ENCODE measurements at regions not wholly inside any gene's neighbourhood (a gene's known extent, or its start where the extent isn't known, plus 50 kb on each side); places are given as distances from the start of the nearest gene placed in this dataset.

GRCh38 chr2:12809526-12809925, 92.8 kb downstream of the TRIB2 start:
- 54% methylated on average over 4 of the region's 4 CpGs for WGBS (ENCODE audit: insufficient coverage, low coverage, low lambda C conversion rate, missing lambda C conversion rate)
- ATAC-seq = peak; percentile 50 to 78 (median 74)

DNA sequence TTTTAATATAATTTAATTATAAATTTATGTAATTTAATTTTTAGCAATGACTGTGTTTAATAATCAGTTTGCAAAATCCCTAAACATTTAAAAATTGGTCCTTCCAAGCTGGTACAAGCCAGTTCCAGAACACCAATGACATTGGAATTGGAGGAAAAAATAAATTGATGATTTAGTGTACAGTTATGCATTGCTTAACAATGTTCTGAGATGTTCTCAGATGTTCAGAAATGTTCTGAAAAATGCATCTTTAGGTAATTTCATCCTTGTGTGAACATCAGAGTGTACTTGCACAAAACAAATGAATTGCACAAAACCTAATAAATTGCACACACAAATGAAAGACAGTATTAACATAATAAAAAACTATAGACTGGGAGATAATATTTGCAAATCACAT, 95.2 kb downstream of the TRIB2 start:
- Histone ChIP-seq H3K4me1 (no peaks in the 10 kb centered on the region), H3K9me3 (no peaks in the 10 kb centered on the region), H3K4me3 (no peak overlapping the region), H3K36me3 (no peaks in the 10 kb centered on the region), H3K27me3 (no peaks in the 10 kb centered on the region), H3K27ac (no peak overlapping the region)
- TF ChIP-seq POLR2A (IDR thresholded peaks at IDR 0.05) = no peak
- TF ChIP-seq, protein P1, sequence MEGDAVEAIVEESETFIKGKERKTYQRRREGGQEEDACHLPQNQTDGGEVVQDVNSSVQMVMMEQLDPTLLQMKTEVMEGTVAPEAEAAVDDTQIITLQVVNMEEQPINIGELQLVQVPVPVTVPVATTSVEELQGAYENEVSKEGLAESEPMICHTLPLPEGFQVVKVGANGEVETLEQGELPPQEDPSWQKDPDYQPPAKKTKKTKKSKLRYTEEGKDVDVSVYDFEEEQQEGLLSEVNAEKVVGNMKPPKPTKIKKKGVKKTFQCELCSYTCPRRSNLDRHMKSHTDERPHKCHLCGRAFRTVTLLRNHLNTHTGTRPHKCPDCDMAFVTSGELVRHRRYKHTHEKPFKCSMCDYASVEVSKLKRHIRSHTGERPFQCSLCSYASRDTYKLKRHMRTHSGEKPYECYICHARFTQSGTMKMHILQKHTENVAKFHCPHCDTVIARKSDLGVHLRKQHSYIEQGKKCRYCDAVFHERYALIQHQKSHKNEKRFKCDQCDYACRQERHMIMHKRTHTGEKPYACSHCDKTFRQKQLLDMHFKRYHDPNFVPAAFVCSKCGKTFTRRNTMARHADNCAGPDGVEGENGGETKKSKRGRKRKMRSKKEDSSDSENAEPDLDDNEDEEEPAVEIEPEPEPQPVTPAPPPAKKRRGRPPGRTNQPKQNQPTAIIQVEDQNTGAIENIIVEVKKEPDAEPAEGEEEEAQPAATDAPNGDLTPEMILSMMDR (IDR thresholded peaks at IDR 0.05) = no peak
- DNase-seq = no peak
- no peak for ATAC-seq
- intact Hi-C loops (cut with DNase I) = no loop called here

More at GRCh38 chr2:12809526-12809925, 92.8 kb downstream of the TRIB2 start:
- intact Hi-C loops (cut with DNase I) = no loop called here
- Histone ChIP-seq H3K27me3 (no peaks in the 10 kb centered on the region), H3K4me1 (no peaks in the 10 kb centered on the region), H3K36me3 (no peaks in the 10 kb centered on the region), H3K27ac (peak overlapping the region in 2 of 3 donors; percentile 1 to 29), H3K9me3 (no peaks in the 10 kb centered on the region), H3K4me3 (no peak overlapping the region)
- DNase-seq = peak in 2 of 3 donors; percentile 56 to 58
- no peak for TF ChIP-seq POLR2A (IDR thresholded peaks at IDR 0.05)

DNA sequence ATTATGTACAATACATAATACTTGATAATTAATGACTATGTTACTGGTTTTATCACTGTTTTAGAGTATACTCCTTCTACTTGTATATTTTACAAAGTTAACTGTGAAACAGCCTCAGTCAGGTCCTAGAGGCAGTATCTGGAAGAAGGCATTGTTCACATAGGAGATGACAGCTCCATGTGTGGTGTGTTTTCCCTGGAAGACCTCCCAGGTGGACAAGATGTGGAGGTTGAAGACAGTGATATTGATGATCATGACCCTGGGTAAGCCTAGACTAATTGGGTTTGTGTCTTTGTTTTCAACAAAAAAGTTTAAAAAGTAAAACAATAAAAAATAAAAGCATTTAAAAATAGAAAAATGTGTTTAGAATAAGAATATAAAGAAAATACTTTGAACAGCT, 96.4 kb downstream of the TRIB2 start:
- ATAC-seq (no peak), DNase-seq (no peak)
- TF ChIP-seq, protein P1 (IDR thresholded peaks at IDR 0.05) = no peak
- no peak for TF ChIP-seq POLR2A (IDR thresholded peaks at IDR 0.05)
- Histone ChIP-seq H3K4me3 (no peak overlapping the region), H3K9me3 (no peaks in the 10 kb centered on the region), H3K36me3 (no peaks in the 10 kb centered on the region), H3K27me3 (no peaks in the 10 kb centered on the region), H3K27ac (no peak overlapping the region), H3K4me1 (no peaks in the 10 kb centered on the region)
- intact Hi-C loops (cut with DNase I) = no loop called here

DNA sequence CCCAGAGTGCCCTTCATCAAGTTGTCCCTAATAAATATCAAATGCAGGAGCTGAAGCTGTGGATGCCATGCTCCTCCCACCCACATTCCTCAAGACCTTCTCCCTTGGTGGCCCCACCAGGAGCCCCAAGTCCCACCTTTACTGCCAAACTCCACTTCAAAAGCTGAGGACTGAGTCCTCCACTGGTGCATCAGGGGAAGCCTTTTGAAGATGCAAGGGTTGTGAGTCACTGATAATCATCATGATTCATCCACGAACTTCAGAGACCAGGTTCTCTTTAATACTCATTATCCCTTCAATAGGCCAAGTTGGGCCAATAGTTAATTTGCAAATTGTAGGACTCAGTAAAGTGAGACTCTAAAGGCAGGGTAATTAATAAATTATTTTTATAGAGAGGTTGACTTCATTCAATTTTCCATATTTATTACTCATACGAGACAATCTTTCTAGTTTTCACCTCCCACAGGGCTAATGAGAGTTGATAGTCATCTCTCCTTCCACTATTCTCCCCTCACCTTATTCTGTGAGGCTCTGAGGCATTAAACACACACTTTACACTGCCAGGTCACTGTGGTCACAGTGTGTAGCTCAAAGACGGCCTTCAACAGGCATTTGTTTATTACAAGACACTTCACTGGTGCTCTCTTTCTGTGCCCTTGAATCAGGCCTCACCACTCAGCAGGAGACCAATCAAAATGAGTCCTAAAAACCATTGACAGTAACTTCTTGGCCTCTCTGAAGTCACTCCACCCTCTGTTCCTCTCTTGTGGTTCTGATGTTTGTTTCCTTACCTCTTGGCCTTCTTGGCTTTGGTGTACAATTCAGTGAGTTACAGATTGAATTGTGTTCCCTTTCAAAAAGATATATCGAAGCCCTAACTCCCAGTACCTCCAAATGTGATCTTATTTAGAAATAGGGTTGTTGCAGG, 99.9 kb downstream of the TRIB2 start:
- H3K36me3 ChIP-seq = no peaks in the 10 kb centered on the region
- H3K27ac ChIP-seq = no peak overlapping the region
- TF ChIP-seq, protein P1 (IDR thresholded peaks at IDR 0.05) = no peak
- no peak for TF ChIP-seq POLR2A (IDR thresholded peaks at IDR 0.05)
- ATAC-seq = no peak
- no peak overlapping the region for H3K4me3 ChIP-seq
- no peaks in the 10 kb centered on the region for H3K9me3 ChIP-seq
- DNase-seq = no peak
- H3K27me3 ChIP-seq = no peaks in the 10 kb centered on the region
- WGBS (ENCODE audit: insufficient coverage, low coverage, low lambda C conversion rate, missing lambda C conversion rate) = 61% methylated on average over 4 of the region's 4 CpGs
- H3K4me1 ChIP-seq = peaks cover 0 to 8% (median 0%) of the 10 kb centered on the region in 4 donors
- intact Hi-C loops (cut with DNase I) = no loop called here

- TF ChIP-seq, protein P1 (IDR thresholded peaks at IDR 0.05) = no peak
- TF ChIP-seq POLR2A (IDR thresholded peaks at IDR 0.05) = no peak
- Histone ChIP-seq H3K4me3 (no peak overlapping the region), H3K4me1 (peaks cover 0 to 8% (median 0%) of the 10 kb centered on the region in 4 donors), H3K27me3 (no peaks in the 10 kb centered on the region), H3K36me3 (no peaks in the 10 kb centered on the region), H3K9me3 (no peaks in the 10 kb centered on the region), H3K27ac (peak overlapping the region; percentile 56 to 80 (median 68))
- 66% methylated on average over 3 of the region's 3 CpGs for WGBS (ENCODE audit: insufficient coverage, low coverage, low lambda C conversion rate, missing lambda C conversion rate)
- DNase-seq (no peak), ATAC-seq (no peak)
- intact Hi-C loops (cut with DNase I) = no loop called here
Measured at GRCh38 chr2:12817870-12818269, 101.1 kb downstream of the TRIB2 start.

All from right lobe of liver (tissue), 6 donors.